ENCODE measurements at regions not wholly inside any gene's neighbourhood (a gene's known extent, or its start where the extent isn't known, plus 50 kb on each side); places are given as distances from the start of the nearest gene placed in this dataset.
"Not testable (repeated sequence)": the region's sequence is repeated elsewhere in the genome, so short reads cannot be mapped to it uniquely, and the experiment has no call there.

DNA sequence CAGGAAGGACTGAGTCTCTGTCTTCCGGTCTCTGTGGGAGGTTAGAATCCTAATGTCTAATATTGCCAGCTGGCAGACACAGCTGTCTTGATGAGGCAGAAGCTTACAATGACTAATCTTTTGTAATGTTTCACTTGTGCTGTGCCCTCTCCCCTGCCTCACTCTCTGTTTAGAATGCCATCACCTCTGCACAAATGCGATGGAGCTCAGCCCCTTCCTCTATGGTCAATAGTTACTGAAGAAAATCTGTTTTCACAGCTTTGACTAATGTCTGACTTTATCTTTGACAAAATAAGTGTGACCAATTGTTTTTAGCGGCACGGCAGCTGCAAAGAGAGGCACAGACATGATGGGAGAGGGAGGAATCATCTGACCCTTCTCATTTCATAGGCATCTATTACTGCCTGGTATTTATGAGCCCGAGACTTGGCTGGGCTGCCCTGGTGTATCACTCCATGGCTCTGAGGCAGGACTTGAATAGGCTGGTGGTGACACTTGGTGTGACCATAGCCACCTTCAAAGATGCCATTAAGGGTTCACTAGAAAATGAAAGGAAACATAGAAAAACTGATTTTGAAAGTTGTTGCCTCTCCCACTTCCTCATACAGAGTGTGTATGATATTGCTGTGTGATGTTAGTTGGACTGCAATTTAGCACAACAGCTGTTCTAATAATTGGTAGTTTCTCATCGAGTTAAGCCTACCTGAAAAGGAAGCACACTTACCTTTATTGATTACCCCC lies 163.2 kb upstream of the NBPF11 start:
- Histone ChIP-seq H3K9ac (ENCODE audit: low read length) (no peak overlapping the region), H3K4me3 (ENCODE audit: low read length) (no peak overlapping the region), H3K36me3 (ENCODE audit: control insufficient read depth, insufficient read depth, low read length) (no peaks in the 10 kb centered on the region), H3K27ac (ENCODE audit: low read depth, low read length) (no peak overlapping the region), H3K27me3 (ENCODE audit: control insufficient read depth, insufficient read depth, low read length) (no peaks in the 10 kb centered on the region), H3K4me1 (ENCODE audit: control insufficient read depth, insufficient read depth, low read length) (no peaks in the 10 kb centered on the region)

DNA sequence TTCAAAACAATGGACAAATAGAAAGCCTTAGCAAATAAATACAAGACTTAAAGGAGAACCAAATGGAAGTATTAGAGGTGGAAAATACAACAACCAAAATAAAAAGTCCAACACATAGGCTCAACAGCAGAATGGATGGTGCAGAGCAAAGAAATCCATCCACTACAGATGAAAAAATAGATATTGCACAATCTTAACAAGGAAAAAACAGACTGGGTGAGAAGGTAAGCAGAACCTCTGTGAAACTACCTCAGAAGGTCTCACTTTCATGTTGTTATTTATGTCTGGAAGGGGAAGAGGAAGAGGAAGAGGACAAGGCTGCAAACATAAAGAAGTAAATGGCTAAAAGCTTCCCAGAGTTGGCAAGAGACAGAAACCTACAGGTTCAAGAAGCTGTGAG lies 158.7 kb upstream of the NBPF11 start:
- no peaks in the 10 kb centered on the region for H3K36me3 ChIP-seq (ENCODE audit: control insufficient read depth, insufficient read depth, low read length)
- H3K4me1 ChIP-seq (ENCODE audit: control insufficient read depth, insufficient read depth, low read length) = no peaks in the 10 kb centered on the region
- H3K27me3 ChIP-seq (ENCODE audit: control insufficient read depth, insufficient read depth, low read length) = peaks cover 16% of the 10 kb centered on the region

DNA sequence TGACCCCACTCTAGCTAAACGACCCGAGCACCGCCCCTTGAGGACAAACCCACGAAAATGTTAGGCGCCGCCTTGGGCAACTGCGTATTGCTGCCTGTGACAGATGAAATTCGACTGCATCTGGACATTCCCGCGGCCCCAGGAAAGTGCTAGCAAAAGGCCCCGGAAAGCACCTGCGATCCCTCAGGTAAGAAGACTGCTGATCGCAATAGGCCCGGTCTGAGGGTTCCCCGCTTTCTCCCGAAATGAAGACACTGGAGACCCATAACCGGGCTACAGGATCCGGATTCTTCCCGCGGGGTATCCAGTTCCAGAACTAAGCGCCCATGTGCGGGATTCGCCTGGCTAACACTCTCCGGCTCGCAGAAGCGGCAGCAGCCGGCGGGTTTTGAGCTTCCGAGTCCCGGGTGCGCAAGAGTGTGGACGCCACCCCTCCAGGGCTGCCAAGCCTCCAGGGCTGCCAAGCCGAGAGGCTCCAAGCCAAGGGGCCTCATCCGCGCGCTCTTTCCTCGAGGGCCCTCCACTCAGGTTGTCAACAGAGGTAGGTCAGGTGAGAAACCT lies 157.9 kb upstream of the NBPF11 start:
- Histone ChIP-seq H3K4me1 (ENCODE audit: control insufficient read depth, insufficient read depth, low read length) (no peaks in the 10 kb centered on the region), H3K27me3 (ENCODE audit: control insufficient read depth, insufficient read depth, low read length) (peaks cover 16% of the 10 kb centered on the region), H3K9ac (ENCODE audit: low read length) (no peak overlapping the region), H3K4me3 (ENCODE audit: low read length) (no peak overlapping the region), H3K36me3 (ENCODE audit: control insufficient read depth, insufficient read depth, low read length) (no peaks in the 10 kb centered on the region), H3K27ac (ENCODE audit: low read depth, low read length) (no peak overlapping the region)

More for the DNA sequence above, 158.7 kb upstream of the NBPF11 start:
- no peak overlapping the region for H3K9ac ChIP-seq (ENCODE audit: low read length)
- H3K4me3 ChIP-seq (ENCODE audit: low read length) = no peak overlapping the region
- H3K27ac ChIP-seq (ENCODE audit: low read depth, low read length) = no peak overlapping the region

DNA sequence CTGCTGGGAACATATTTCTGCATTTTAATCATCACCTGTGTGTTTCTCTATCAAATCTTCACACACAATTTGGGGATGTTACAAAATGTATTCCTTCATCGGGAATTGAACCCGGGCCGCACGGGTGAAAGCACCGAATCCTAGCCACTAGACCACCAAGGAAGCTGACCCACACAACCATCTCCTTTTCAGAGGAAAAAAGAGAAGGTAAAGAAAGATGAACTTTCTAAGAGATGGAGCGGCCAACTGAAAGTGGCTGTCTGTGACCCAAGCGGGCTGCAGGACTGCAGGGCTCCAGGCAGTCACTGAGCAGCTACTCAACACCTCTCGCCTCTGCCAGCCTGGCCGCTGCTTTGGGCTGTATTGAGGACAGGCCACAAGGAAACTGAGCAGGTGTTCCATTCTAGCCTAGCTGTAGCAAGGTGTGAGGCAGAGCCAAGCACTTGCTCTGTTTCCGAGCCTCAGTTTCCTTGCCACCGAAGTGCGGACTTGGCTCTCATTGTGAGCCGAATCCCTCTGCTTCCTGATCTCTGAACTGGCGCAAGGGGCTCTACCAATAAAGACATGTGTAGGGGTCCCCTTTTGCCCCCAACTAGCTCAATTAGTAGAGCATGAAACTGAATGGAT lies 156.9 kb upstream of the NBPF11 start:
- Histone ChIP-seq H3K27ac (ENCODE audit: low read depth, low read length) (no peak overlapping the region), H3K4me1 (ENCODE audit: control insufficient read depth, insufficient read depth, low read length) (no peaks in the 10 kb centered on the region), H3K27me3 (ENCODE audit: control insufficient read depth, insufficient read depth, low read length) (peaks cover 16% of the 10 kb centered on the region), H3K4me3 (ENCODE audit: low read length) (no peak overlapping the region), H3K36me3 (ENCODE audit: control insufficient read depth, insufficient read depth, low read length) (no peaks in the 10 kb centered on the region), H3K9ac (ENCODE audit: low read length) (no peak overlapping the region)

DNA sequence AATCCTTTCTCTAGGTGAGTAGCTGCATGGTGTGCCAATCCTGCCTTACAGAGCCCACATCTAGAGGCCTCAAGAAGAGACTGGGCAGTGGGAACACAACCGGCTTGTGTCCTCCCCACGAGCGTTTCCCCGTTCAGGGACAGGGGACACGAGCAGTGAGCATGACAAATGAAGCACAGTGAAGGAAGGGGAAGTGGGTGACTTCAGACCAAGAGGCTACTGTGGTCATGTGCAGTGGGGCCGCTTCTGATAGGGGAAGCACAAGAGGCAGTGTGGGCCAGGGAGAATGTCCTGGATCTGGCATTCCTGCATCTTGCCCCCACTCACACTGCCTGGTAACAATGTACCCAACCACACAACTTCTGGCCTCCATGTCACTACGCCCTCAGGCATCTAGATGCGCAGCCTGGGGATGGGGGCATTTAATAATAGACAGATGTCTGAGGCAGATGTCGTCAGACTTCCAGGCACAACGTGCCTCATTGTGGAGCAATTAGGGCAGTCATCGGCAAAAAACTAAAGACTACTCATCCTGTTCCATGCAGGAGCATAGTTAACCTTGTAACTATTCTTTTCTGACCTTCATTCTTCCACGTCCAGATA lies 155.6 kb upstream of the NBPF11 start:
- Histone ChIP-seq H3K4me1 (ENCODE audit: control insufficient read depth, insufficient read depth, low read length) (peaks cover 3% of the 10 kb centered on the region), H3K27ac (ENCODE audit: low read depth, low read length) (no peak overlapping the region), H3K36me3 (ENCODE audit: control insufficient read depth, insufficient read depth, low read length) (no peaks in the 10 kb centered on the region), H3K4me3 (ENCODE audit: low read length) (no peak overlapping the region), H3K9ac (ENCODE audit: low read length) (no peak overlapping the region), H3K27me3 (ENCODE audit: control insufficient read depth, insufficient read depth, low read length) (peaks cover 16% of the 10 kb centered on the region)

DNA sequence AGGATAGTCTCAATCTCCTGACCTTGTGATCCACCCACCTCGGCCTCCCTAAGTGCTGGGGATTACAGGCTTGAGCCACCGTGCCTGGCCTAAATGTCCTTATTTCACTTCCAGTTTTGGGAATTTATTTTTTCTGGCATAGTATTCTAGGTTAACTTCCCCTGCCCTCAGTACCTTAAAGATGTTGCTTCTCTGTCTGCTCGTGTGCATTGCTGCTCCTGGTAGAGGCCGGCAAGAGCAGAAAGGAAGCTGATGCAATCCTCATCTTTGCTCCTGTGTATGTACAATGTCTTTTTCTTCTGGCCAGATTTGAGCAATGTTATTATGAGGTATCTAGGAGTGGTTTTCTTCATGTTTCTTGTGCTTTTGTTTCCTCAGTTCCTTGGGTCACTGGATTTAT lies 152.9 kb upstream of the NBPF11 start:
- not testable (repeated sequence) for H3K4me1 ChIP-seq (ENCODE audit: control insufficient read depth, insufficient read depth, low read length); H3K27ac ChIP-seq (ENCODE audit: low read depth, low read length); H3K9ac ChIP-seq (ENCODE audit: low read length); H3K4me3 ChIP-seq (ENCODE audit: low read length); H3K36me3 ChIP-seq (ENCODE audit: control insufficient read depth, insufficient read depth, low read length)
- peaks cover 16% of the 10 kb centered on the region for H3K27me3 ChIP-seq (ENCODE audit: control insufficient read depth, insufficient read depth, low read length)

DNA sequence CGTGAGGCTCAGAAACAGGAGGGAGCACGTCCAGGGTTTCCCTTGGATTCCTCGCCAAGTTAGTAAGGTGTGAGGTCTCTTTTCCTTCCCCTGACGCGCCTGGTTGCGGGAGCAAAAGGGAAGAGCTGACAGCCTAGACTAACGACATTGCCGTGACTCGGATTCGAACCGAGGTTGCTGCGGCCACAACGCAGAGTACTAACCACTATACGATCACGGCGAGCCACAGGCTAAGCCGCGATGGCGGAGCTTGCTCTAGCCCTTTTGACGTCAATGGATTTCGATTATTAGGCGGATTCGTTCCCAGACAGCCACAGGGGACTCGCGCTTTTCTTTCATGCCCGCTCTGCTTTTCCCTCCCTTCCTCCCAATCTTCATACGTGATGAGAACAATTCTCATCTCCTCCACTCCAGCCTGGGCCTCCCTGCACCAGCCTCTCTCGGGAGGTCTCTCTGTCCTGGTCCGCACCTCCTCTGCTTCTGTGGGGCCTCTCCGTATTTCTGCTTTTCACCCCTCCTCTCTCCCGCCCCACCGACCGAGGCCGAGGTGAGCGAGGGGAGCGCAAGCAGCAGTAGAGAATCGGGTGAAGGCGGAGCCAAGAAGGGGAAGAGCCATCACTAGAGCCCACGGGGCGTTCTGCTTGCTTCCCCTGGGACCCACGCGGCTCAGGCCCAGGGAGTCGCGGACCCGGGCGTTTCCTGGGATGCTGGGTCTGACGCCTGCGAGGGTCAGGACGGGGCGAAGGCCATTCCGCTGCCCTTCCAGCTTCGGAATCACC lies 150.7 kb upstream of the NBPF11 start:
- H3K36me3 ChIP-seq (ENCODE audit: control insufficient read depth, insufficient read depth, low read length); H3K27me3 ChIP-seq (ENCODE audit: control insufficient read depth, insufficient read depth, low read length); H3K27ac ChIP-seq (ENCODE audit: low read depth, low read length); H3K4me1 ChIP-seq (ENCODE audit: control insufficient read depth, insufficient read depth, low read length); H3K9ac ChIP-seq (ENCODE audit: low read length): not testable (repeated sequence)
- H3K4me3 ChIP-seq (ENCODE audit: low read length) = peak overlapping the region; percentile 64

DNA sequence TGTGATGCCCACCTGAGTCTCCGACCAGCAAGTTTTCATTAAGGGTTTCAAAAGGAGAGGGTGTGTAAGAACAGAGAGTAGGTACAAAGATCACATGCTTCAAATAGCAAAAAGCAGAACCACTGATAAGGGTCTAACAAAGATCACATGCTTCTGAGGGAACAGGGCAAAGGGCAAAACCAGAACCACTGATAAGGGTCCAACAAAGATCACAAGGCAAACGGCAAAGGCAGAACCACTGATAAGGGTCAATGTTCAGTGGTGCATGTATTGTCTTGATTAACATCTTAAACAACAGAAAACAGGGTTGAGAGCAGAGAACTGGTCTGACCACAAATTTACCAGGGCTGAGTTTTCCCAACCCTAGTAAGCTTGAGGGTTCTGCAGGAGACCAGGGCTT lies 145.8 kb upstream of the NBPF11 start:
- not testable (repeated sequence) for H3K4me1 ChIP-seq (ENCODE audit: control insufficient read depth, insufficient read depth, low read length); H3K36me3 ChIP-seq (ENCODE audit: control insufficient read depth, insufficient read depth, low read length); H3K9ac ChIP-seq (ENCODE audit: low read length); H3K27me3 ChIP-seq (ENCODE audit: control insufficient read depth, insufficient read depth, low read length); H3K4me3 ChIP-seq (ENCODE audit: low read length); H3K27ac ChIP-seq (ENCODE audit: low read depth, low read length)

DNA sequence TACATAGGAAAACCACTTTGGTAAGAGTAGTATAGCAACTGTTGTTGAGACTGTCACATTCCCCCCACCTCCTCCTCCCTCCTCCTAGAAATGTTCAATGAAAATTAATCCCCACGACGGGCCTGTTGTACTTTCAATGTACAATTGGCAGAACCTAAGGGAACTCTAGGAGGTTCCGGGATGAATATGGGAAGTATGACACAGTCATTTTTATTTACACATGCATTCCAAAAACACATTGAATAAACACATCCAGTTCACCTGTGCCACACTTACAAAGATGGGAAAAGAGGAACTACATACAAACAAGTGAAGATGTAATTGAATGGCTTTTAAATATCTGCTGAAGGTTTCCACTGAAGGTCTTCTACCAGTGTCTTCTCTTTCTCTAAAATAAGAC lies 144.4 kb upstream of the NBPF11 start:
- Histone ChIP-seq H3K27ac (ENCODE audit: low read depth, low read length) (no peak overlapping the region), H3K4me1 (ENCODE audit: control insufficient read depth, insufficient read depth, low read length) (no peaks in the 10 kb centered on the region), H3K9ac (ENCODE audit: low read length) (no peak overlapping the region), H3K36me3 (ENCODE audit: control insufficient read depth, insufficient read depth, low read length) (no peaks in the 10 kb centered on the region), H3K27me3 (ENCODE audit: control insufficient read depth, insufficient read depth, low read length) (no peaks in the 10 kb centered on the region), H3K4me3 (ENCODE audit: low read length) (no peak overlapping the region)

DNA sequence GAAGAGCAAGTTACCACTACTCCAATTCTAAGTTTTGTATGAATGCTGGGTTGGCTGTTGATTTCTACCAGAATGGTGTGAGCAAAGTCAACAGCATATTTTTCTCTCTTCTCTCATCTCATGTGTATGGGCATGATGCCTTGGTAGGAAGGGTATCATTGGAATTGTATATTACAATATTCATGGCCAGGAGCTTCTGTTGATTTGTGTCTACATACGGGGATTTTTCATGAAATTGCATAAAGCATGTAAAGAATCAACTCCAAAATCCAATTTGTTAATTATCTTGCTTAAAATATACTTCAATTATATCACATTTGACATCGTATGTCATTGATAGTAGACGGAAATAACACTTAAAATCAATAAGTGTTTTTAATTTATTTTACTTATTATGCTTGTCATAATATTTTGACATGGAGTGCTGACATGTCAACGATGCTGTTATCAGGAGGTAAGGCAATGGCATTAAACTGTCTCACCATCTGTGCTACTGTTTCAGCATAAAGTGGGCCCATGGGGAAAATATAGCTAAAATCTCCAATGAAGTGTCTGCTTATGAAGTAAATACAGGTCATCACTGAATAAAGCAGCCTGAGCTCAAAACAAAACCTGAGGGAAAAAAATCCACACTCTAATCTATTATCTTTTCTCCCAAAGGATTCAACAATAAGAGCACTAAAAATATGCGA lies 142.2 kb upstream of the NBPF11 start:
- Histone ChIP-seq H3K4me3 (ENCODE audit: low read length) (no peak overlapping the region), H3K27ac (ENCODE audit: low read depth, low read length) (no peak overlapping the region), H3K9ac (ENCODE audit: low read length) (no peak overlapping the region), H3K4me1 (ENCODE audit: control insufficient read depth, insufficient read depth, low read length) (no peaks in the 10 kb centered on the region), H3K36me3 (ENCODE audit: control insufficient read depth, insufficient read depth, low read length) (no peaks in the 10 kb centered on the region), H3K27me3 (ENCODE audit: control insufficient read depth, insufficient read depth, low read length) (no peaks in the 10 kb centered on the region)

DNA sequence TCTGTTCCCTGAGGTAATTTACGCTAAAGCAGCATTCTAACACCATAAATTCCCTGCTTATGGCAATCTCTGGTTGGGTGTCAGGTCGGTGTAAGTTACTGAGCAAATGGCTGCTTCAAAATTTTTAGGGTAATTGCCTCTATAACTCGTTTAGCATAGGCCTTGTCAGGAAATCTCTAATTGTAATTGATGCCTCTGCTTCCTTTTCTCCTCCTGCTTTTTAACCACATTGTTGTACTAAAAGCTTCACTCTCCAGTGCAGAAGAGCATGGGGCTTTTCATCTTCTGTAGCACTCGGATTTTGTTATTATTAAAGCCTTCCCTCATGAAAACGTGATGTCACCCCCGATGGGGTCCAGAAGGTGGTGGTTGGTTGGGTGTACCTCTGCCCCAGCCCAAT lies 141.6 kb upstream of the NBPF11 start:
- H3K4me1 ChIP-seq (ENCODE audit: control insufficient read depth, insufficient read depth, low read length) = no peaks in the 10 kb centered on the region
- no peak overlapping the region for H3K27ac ChIP-seq (ENCODE audit: low read depth, low read length)
- no peak overlapping the region for H3K4me3 ChIP-seq (ENCODE audit: low read length)
- no peaks in the 10 kb centered on the region for H3K27me3 ChIP-seq (ENCODE audit: control insufficient read depth, insufficient read depth, low read length)
- no peak overlapping the region for H3K9ac ChIP-seq (ENCODE audit: low read length)
- no peaks in the 10 kb centered on the region for H3K36me3 ChIP-seq (ENCODE audit: control insufficient read depth, insufficient read depth, low read length)

DNA sequence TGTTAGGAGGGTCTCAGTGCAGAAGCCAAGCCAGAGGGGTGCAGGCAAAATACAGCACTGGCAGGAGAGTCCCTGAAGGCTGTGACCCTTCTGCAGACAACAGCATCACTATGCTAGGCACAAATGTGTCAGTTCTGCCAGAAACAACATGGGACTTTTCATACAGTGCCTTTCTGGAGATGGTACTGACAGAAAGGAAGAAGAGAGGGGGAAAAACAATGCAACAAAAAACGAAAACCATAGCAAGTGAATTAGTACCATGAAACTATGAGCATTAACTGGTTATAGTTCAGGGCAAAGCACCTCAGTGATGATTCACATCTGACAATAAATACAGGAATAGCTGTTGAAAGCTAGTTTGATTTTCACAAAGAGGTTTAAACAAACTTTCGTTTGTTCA lies 140.8 kb upstream of the NBPF11 start:
- no peak overlapping the region for H3K4me3 ChIP-seq (ENCODE audit: low read length)
- H3K27ac ChIP-seq (ENCODE audit: low read depth, low read length) = no peak overlapping the region
- no peaks in the 10 kb centered on the region for H3K36me3 ChIP-seq (ENCODE audit: control insufficient read depth, insufficient read depth, low read length)
- H3K9ac ChIP-seq (ENCODE audit: low read length) = no peak overlapping the region
- no peaks in the 10 kb centered on the region for H3K27me3 ChIP-seq (ENCODE audit: control insufficient read depth, insufficient read depth, low read length)
- H3K4me1 ChIP-seq (ENCODE audit: control insufficient read depth, insufficient read depth, low read length) = no peaks in the 10 kb centered on the region

Measured in rectal smooth muscle tissue (tissue), 1 donor.